ENCODE measurements at regions not wholly inside any gene's neighbourhood (a gene's known extent, or its start where the extent isn't known, plus 50 kb on each side); places are given as distances from the start of the nearest gene placed in this dataset.
"Not testable (repeated sequence)": the region's sequence is repeated elsewhere in the genome, so short reads cannot be mapped to it uniquely, and the experiment has no call there.

GRCh38 chr4:12333083-12333482 is 904.4 kb upstream of the HS3ST1 start:
- H3K27me3 Mint-ChIP-seq; H3K4me3 ChIP-seq (ENCODE audit: low read length); H3K4me1 Mint-ChIP-seq; DNase-seq; H3K36me3 ChIP-seq (ENCODE audit: control insufficient read depth in 2 of 3, insufficient read depth in 3 of 3, low read length in 3 of 3); H3K4me1 ChIP-seq (ENCODE audit: control insufficient read depth in 2 of 2, insufficient read depth in 2 of 2, low read length in 2 of 2); CTCF ChIA-PET; H3K4me3 Mint-ChIP-seq; intact Hi-C loops (cut with micrococcal nuclease); H3K36me3 Mint-ChIP-seq; H3K27me3 ChIP-seq (ENCODE audit: control insufficient read depth in 2 of 2, insufficient read depth in 2 of 2, low read length in 2 of 2); H3K9me3 ChIP-seq (ENCODE audit: control insufficient read depth in 2 of 3, low read length in 3 of 3); H3K27ac Mint-ChIP-seq; H3K27ac ChIP-seq (ENCODE audit: low read depth, low read length); POLR2A ChIA-PET; ATAC-seq: not testable (repeated sequence)
- H3K9me3 Mint-ChIP-seq: peaks cover 0 to 41% (median 14%) of the 10 kb centered on the region in 11 donors

DNA sequence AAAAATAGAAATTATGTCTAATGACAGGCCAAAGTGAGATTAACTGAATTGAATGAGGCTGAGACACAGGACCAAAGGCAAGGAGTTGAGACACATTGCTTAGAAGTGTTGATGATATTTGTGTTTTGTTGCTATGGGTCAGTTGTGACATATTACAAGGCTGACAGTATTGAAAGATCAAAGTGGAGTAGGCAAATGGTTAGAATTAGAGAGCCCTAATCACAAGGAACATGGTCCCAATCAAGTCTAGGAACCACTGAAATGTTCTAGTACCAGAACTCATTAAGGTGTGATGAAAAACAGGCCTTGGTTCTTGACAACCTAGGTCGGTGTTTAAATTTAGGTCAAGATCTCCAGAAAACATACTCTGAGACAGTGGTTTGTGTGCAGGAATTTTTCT is 896.3 kb upstream of the HS3ST1 start:
- no peak for ATAC-seq
- CTCF ChIA-PET: no interaction called here
- H3K27me3 ChIP-seq (ENCODE audit: control insufficient read depth in 2 of 2, insufficient read depth in 2 of 2, low read length in 2 of 2): no peaks in the 10 kb centered on the region
- no peaks in the 10 kb centered on the region for H3K36me3 ChIP-seq (ENCODE audit: control insufficient read depth in 2 of 3, insufficient read depth in 3 of 3, low read length in 3 of 3)
- no peak overlapping the region for H3K4me3 ChIP-seq (ENCODE audit: low read length)
- Mint-ChIP-seq H3K4me3 (no peak overlapping the region), H3K27me3 (no peaks in the 10 kb centered on the region), H3K9me3 (peaks cover 0 to 9% (median 1%) of the 10 kb centered on the region in 11 donors), H3K27ac (no peak overlapping the region), H3K36me3 (no peaks in the 10 kb centered on the region), H3K4me1 (no peaks in the 10 kb centered on the region)
- H3K4me1 ChIP-seq (ENCODE audit: control insufficient read depth in 2 of 2, insufficient read depth in 2 of 2, low read length in 2 of 2): no peaks in the 10 kb centered on the region
- no peak for DNase-seq
- POLR2A ChIA-PET: no interaction called here
- peaks cover 0 to 3% (median 0%) of the 10 kb centered on the region in 3 experiments for H3K9me3 ChIP-seq (ENCODE audit: control insufficient read depth in 2 of 3, low read length in 3 of 3)
- H3K27ac ChIP-seq (ENCODE audit: low read depth, low read length): no peak overlapping the region
- intact Hi-C loops (cut with micrococcal nuclease): no loop called here

DNA sequence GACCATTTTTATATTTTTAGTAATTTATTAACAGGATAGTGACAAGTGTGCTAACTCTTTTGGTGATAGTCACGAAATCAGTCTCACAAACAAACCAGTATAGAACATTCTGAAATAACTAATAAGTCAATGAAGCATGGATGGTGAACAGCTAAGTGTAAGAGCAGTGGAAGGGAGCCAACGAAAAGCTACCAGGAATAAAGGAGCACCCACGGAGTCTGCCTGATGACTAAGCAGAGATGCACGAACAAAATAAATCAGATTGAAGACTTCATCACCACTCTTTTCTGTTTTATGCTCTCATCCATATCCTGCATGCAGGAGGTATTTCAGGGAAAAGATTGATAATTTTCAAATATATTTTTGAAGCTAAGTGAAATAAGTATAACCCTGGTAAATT is 891.1 kb upstream of the HS3ST1 start:
- Histone ChIP-seq H3K9me3 (ENCODE audit: control insufficient read depth in 2 of 3, low read length in 3 of 3) (peaks cover 0 to 3% (median 0%) of the 10 kb centered on the region in 3 experiments), H3K4me3 (ENCODE audit: low read length) (no peak overlapping the region), H3K4me1 (ENCODE audit: control insufficient read depth in 2 of 2, insufficient read depth in 2 of 2, low read length in 2 of 2) (no peaks in the 10 kb centered on the region), H3K27me3 (ENCODE audit: control insufficient read depth in 2 of 2, insufficient read depth in 2 of 2, low read length in 2 of 2) (no peaks in the 10 kb centered on the region), H3K27ac (ENCODE audit: low read depth, low read length) (no peak overlapping the region), H3K36me3 (ENCODE audit: control insufficient read depth in 2 of 3, insufficient read depth in 3 of 3, low read length in 3 of 3) (no peaks in the 10 kb centered on the region)
- Mint-ChIP-seq H3K36me3 (no peaks in the 10 kb centered on the region), H3K4me3 (no peak overlapping the region), H3K9me3 (peaks cover 0 to 26% (median 2%) of the 10 kb centered on the region in 11 donors), H3K27me3 (no peaks in the 10 kb centered on the region), H3K4me1 (no peaks in the 10 kb centered on the region), H3K27ac (no peak overlapping the region)
- intact Hi-C loops (cut with micrococcal nuclease): no loop called here
- ChIA-PET POLR2A (no interaction called here), CTCF (no interaction called here)
- DNase-seq (no peak), ATAC-seq (no peak)

GRCh38 chr4:12304905-12305304 is 876.2 kb upstream of the HS3ST1 start:
- Histone ChIP-seq H3K27ac (ENCODE audit: low read depth, low read length) (no peak overlapping the region), H3K4me1 (ENCODE audit: control insufficient read depth in 2 of 2, insufficient read depth in 2 of 2, low read length in 2 of 2) (no peaks in the 10 kb centered on the region), H3K9me3 (ENCODE audit: control insufficient read depth in 2 of 3, low read length in 3 of 3) (no peaks in the 10 kb centered on the region), H3K27me3 (ENCODE audit: control insufficient read depth in 2 of 2, insufficient read depth in 2 of 2, low read length in 2 of 2) (no peaks in the 10 kb centered on the region), H3K36me3 (ENCODE audit: control insufficient read depth in 2 of 3, insufficient read depth in 3 of 3, low read length in 3 of 3) (no peaks in the 10 kb centered on the region), H3K4me3 (ENCODE audit: low read length) (no peak overlapping the region)
- Mint-ChIP-seq H3K27ac (no peak overlapping the region), H3K36me3 (no peaks in the 10 kb centered on the region), H3K4me3 (no peak overlapping the region), H3K27me3 (no peaks in the 10 kb centered on the region), H3K9me3 (peaks cover 0 to 31% (median 5%) of the 10 kb centered on the region in 11 donors), H3K4me1 (no peaks in the 10 kb centered on the region)
- intact Hi-C loops (cut with micrococcal nuclease): no loop called here
- ATAC-seq (no peak), DNase-seq (no peak)
- POLR2A ChIA-PET: no interaction called here
- CTCF ChIA-PET: no interaction called here

- Histone ChIP-seq H3K27ac (ENCODE audit: low read depth, low read length) (no peak overlapping the region), H3K4me1 (ENCODE audit: control insufficient read depth in 2 of 2, insufficient read depth in 2 of 2, low read length in 2 of 2) (no peaks in the 10 kb centered on the region), H3K9me3 (ENCODE audit: control insufficient read depth in 2 of 3, low read length in 3 of 3) (no peaks in the 10 kb centered on the region), H3K4me3 (ENCODE audit: low read length) (no peak overlapping the region), H3K36me3 (ENCODE audit: control insufficient read depth in 2 of 3, insufficient read depth in 3 of 3, low read length in 3 of 3) (no peaks in the 10 kb centered on the region), H3K27me3 (ENCODE audit: control insufficient read depth in 2 of 2, insufficient read depth in 2 of 2, low read length in 2 of 2) (no peaks in the 10 kb centered on the region)
- ChIA-PET CTCF (no interaction called here), POLR2A (no interaction called here)
- intact Hi-C loops (cut with micrococcal nuclease): no loop called here
- DNase-seq (no peak), ATAC-seq (no peak)
- Mint-ChIP-seq H3K36me3 (no peaks in the 10 kb centered on the region), H3K4me3 (no peak overlapping the region), H3K27ac (no peak overlapping the region), H3K27me3 (no peaks in the 10 kb centered on the region), H3K4me1 (no peaks in the 10 kb centered on the region), H3K9me3 (peaks cover 0 to 22% (median 5%) of the 10 kb centered on the region in 11 donors)
Observed at GRCh38 chr4:12296366-12296765, 867.7 kb upstream of the HS3ST1 start.

- Histone ChIP-seq H3K9me3 (ENCODE audit: control insufficient read depth in 2 of 3, low read length in 3 of 3) (no peaks in the 10 kb centered on the region), H3K4me3 (ENCODE audit: low read length) (no peak overlapping the region), H3K4me1 (ENCODE audit: control insufficient read depth in 2 of 2, insufficient read depth in 2 of 2, low read length in 2 of 2) (no peaks in the 10 kb centered on the region), H3K27me3 (ENCODE audit: control insufficient read depth in 2 of 2, insufficient read depth in 2 of 2, low read length in 2 of 2) (no peaks in the 10 kb centered on the region), H3K27ac (ENCODE audit: low read depth, low read length) (no peak overlapping the region), H3K36me3 (ENCODE audit: control insufficient read depth in 2 of 3, insufficient read depth in 3 of 3, low read length in 3 of 3) (no peaks in the 10 kb centered on the region)
- ChIA-PET CTCF (no interaction called here), POLR2A (no interaction called here)
- Mint-ChIP-seq H3K36me3 (no peaks in the 10 kb centered on the region), H3K27ac (no peak overlapping the region), H3K4me3 (no peak overlapping the region), H3K4me1 (no peaks in the 10 kb centered on the region), H3K27me3 (no peaks in the 10 kb centered on the region), H3K9me3 (peaks cover 0 to 16% (median 3%) of the 10 kb centered on the region in 11 donors)
- intact Hi-C loops (cut with micrococcal nuclease): no loop called here
- no peak for ATAC-seq
- DNase-seq: no peak
Observed at GRCh38 chr4:12293906-12294525, 865.3 kb upstream of the HS3ST1 start.

DNA sequence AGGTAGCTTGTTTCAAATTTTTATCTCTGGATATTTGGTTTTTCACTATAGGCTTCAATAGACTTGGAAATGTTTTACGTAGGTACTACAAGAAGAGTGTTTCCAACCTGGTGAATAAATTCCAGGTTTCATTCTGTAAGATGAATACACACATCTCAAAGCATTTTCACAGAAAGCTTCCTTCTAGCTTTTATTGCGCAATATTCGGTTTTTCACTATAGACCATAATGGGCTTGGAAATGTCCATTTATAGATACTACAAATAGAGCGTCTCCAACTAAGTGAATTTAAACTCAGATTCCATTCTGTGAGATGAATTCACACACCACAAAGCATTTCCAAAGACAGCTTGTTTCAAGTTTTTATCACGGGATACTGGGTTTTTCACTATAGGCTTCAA is 857.7 kb upstream of the HS3ST1 start:
- no peaks in the 10 kb centered on the region for H3K27me3 ChIP-seq (ENCODE audit: control insufficient read depth in 2 of 2, insufficient read depth in 2 of 2, low read length in 2 of 2)
- no peaks in the 10 kb centered on the region for H3K36me3 ChIP-seq (ENCODE audit: control insufficient read depth in 2 of 3, insufficient read depth in 3 of 3, low read length in 3 of 3)
- H3K9me3 Mint-ChIP-seq: peaks cover 0 to 48% (median 5%) of the 10 kb centered on the region in 11 donors
- ChIA-PET CTCF (no interaction called here), POLR2A (no interaction called here)
- no peaks in the 10 kb centered on the region for H3K36me3 Mint-ChIP-seq
- H3K4me3 Mint-ChIP-seq: no peak overlapping the region
- H3K4me1 ChIP-seq (ENCODE audit: control insufficient read depth in 2 of 2, insufficient read depth in 2 of 2, low read length in 2 of 2): no peaks in the 10 kb centered on the region
- H3K27ac Mint-ChIP-seq: no peak overlapping the region
- DNase-seq (no peak), ATAC-seq (no peak)
- no peak overlapping the region for H3K4me3 ChIP-seq (ENCODE audit: low read length)
- no peaks in the 10 kb centered on the region for H3K9me3 ChIP-seq (ENCODE audit: control insufficient read depth in 2 of 3, low read length in 3 of 3)
- H3K4me1 Mint-ChIP-seq: no peaks in the 10 kb centered on the region
- no peak overlapping the region for H3K27ac ChIP-seq (ENCODE audit: low read depth, low read length)
- intact Hi-C loops (cut with micrococcal nuclease): no loop called here
- H3K27me3 Mint-ChIP-seq: no peaks in the 10 kb centered on the region

Data from naive thymus-derived CD4-positive, alpha-beta T cell (primary cell).